ENCODE measurements at regions not wholly inside any gene's neighbourhood (a gene's known extent, or its start where the extent isn't known, plus 50 kb on each side); places are given as distances from the start of the nearest gene placed in this dataset.

DNA sequence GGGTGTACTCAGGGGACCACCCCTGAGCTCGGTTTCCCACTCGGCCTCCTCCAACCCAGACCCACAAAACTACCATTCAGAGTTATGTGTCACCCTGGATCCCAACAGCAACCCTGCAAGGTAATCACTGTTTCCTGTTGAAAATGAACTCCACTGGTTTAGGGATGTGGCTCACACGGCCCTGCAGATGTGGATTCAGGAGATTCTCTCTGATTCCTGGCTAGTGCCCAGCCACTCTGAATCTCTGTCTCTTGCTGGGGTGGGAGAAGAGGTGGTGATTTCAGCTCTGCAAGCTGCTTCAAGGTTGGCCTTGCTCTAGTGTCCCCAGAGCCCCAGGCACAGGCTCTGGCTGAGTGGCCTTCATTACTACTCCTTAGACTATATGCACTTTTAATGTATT, 1231.6 kb downstream of the TBC1D22A start:
- H3K27ac ChIP-seq = no peak overlapping the region
- TF ChIP-seq, protein P1, sequence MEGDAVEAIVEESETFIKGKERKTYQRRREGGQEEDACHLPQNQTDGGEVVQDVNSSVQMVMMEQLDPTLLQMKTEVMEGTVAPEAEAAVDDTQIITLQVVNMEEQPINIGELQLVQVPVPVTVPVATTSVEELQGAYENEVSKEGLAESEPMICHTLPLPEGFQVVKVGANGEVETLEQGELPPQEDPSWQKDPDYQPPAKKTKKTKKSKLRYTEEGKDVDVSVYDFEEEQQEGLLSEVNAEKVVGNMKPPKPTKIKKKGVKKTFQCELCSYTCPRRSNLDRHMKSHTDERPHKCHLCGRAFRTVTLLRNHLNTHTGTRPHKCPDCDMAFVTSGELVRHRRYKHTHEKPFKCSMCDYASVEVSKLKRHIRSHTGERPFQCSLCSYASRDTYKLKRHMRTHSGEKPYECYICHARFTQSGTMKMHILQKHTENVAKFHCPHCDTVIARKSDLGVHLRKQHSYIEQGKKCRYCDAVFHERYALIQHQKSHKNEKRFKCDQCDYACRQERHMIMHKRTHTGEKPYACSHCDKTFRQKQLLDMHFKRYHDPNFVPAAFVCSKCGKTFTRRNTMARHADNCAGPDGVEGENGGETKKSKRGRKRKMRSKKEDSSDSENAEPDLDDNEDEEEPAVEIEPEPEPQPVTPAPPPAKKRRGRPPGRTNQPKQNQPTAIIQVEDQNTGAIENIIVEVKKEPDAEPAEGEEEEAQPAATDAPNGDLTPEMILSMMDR (conservative IDR thresholded peaks at IDR 0.05) = no peak

DNA sequence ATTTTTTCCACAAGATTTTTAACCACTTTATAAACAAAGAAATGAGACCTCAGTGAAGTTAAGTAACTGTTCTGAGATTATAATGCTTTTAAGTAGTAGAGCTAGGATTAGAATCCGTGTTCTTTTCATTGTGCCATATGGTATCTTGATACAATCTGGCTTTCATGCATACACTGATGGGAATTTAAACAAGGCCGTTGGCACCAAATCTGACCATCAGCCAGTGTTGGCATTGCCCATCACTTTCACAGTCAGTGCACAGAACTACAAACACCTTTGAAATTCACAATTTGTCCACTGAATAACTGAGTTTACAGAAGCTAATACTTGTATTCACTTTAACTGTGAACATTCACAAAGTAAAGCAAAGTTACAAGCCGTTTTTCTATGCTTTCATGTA, 1228.0 kb downstream of the TBC1D22A start:
- H3K27ac ChIP-seq = no peak overlapping the region
- TF ChIP-seq, protein P1 (conservative IDR thresholded peaks at IDR 0.05) = no peak

DNA sequence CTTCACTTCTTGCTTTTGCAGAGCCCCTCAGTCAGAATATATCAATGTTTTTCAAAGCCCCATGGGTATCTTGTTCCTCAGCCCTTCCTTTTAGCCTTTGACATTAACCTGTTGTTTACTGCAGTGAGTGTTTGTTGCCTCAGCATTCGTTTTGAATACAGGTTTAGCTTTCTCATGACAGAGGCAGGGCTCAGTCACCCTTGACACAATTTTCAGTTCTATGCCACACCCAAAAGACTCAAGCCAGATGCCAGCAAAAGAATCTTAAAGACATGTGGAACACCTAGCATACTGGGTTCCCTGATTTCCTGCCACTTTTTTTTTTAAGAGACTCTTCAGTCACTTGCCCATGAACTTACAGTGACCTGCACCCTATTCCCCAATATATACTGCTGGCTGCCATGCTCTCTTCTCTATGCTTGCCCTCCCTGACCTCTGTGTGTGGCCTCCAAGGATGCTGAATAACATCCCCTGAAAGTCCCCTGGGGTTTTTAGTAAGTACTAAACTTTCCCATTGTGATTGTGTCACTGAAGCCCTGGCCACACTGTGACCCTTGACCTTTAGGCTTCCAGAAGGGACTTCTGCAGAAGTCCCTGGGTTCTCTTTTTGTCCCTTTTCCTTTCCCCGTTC, 1225.5 kb downstream of the TBC1D22A start:
- TF ChIP-seq, protein P1 (conservative IDR thresholded peaks at IDR 0.05) = no peak

DNA sequence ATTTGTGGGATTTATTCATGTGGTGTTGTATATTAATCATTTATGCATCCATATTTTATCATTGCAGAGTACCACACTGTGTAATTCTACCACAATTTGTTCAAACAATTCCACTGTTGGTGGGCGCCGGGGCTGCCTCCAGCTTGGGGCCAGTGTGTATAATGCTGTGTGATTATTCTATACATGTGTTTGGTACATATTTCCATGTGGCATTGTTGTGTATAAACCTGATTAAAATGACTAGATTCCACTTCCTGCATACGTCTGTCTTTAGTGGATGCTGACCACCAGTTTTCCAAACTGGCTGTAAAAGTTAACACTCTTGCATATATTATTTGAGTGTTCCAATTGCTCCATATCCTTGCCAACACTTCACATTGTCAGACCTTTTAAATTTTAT, 1213.8 kb downstream of the TBC1D22A start:
- TF ChIP-seq, protein P1 (conservative IDR thresholded peaks at IDR 0.05) = no peak
- no peak overlapping the region for H3K27ac ChIP-seq

More for the DNA sequence above, 1225.5 kb downstream of the TBC1D22A start:
- no peak overlapping the region for H3K27ac ChIP-seq

DNA sequence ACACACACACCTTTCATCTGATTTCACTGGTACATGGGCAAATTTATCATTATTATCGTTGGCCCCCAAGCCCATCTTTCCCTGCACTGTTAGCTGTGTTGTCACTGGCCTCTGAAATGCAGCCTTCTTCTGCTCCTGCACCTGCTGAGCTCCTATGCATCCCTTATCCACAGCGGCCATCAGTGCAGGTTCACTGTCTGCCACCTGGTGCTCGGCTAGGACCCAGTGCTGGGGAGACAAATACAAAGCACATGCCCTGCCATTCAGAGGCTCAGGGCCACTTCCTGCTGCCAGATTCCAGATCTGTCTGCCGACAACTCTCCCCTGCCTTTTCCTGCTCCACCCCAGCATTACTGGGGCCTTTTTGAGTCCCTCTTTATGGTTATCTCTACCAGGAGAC, 1205.4 kb downstream of the TBC1D22A start:
- no peak overlapping the region for H3K27ac ChIP-seq
- TF ChIP-seq, protein P1 (conservative IDR thresholded peaks at IDR 0.05) = no peak

DNA sequence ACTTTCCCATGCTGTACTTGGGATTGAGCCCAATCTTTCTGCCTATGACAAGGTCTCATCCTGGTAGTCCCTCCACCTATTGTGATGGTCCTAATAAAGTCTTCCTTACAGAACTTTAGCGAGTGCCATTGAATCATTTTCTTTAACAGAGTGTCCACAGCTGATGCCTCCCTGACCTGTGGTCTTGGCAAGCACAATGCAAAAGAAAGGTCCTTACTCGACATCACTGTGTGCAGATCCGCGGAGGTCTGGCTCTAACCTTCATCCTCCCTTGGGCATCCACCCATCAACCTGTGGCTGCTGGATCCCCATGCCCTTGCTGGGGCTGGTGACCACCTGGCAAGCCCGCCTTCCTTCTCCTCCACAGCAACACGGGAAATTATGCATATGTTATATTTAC, 1203.9 kb downstream of the TBC1D22A start:
- TF ChIP-seq, protein P1 (conservative IDR thresholded peaks at IDR 0.05) = no peak
- no peak overlapping the region; the same call in 1 of the 2 replicates for H3K27ac ChIP-seq

DNA sequence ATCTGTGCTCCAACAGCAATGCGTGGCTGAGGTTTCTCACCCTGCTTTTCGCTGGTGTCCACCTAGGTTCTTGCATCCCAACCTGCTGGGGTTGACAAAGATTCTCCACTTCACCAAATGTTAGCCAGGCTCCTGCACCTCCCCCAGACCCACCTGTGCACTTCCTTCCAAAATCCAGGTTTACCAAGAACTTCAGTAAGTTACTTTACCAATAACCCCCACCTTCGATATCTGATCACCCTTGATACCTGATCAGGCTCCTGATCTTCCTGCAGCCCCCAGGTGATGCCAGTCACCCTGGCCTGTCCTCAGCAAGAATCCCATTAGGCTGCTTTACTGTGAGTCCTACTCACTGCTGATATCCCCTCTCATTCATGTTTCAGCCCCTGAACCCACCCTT, 1203.4 kb downstream of the TBC1D22A start:
- no peak overlapping the region for H3K27ac ChIP-seq
- TF ChIP-seq, protein P1 (conservative IDR thresholded peaks at IDR 0.05) = no peak

All from VCaP (cell line).